ENCODE measurements at regions not wholly inside any gene's neighbourhood (a gene's known extent, or its start where the extent isn't known, plus 50 kb on each side); places are given as distances from the start of the nearest gene placed in this dataset.
"Not testable (repeated sequence)": the region's sequence is repeated elsewhere in the genome, so short reads cannot be mapped to it uniquely, and the experiment has no call there.

- not testable (repeated sequence) for DNase-seq (ENCODE audit: low read depth in 2 of 2)
Observed at GRCh38 chr14:105751291-105751751, 224.9 kb downstream of the TMEM121 start.

- DNase-seq (ENCODE audit: low read depth in 2 of 2): not testable (repeated sequence)
Observed at GRCh38 chr14:105752420-105752819, 226.0 kb downstream of the TMEM121 start.

GRCh38 chr14:105760691-105761344, 234.4 kb downstream of the TMEM121 start:
- no peak for DNase-seq (ENCODE audit: low read depth in 2 of 2)

- not testable (repeated sequence) for DNase-seq (ENCODE audit: low read depth in 2 of 2)
Observed at GRCh38 chr14:105761345-105761740, 235.0 kb downstream of the TMEM121 start.

DNA sequence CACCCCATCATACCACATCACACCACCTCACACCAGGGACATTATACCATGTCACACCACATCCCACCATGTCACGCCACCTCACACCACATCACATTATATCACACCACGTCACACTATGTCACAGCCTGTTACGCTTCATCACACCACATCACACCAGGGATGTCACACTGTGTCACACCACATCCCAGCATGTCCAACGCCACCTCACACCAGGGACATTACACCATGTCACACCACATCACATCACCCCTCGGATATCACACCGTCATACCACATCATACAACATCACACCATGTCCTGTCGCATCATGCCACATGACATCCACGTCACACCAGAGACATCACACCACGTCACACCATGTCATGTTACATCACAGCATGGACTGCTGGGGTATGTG, 235.5 kb downstream of the TMEM121 start:
- no peak for DNase-seq (ENCODE audit: low read depth in 2 of 2)

GRCh38 chr14:105762262-105762661, 235.9 kb downstream of the TMEM121 start:
- DNase-seq (ENCODE audit: low read depth in 2 of 2): not testable (repeated sequence)

GRCh38 chr14:105764254-105764901, 238.0 kb downstream of the TMEM121 start:
- DNase-seq (ENCODE audit: low read depth in 2 of 2): not testable (repeated sequence)

DNA sequence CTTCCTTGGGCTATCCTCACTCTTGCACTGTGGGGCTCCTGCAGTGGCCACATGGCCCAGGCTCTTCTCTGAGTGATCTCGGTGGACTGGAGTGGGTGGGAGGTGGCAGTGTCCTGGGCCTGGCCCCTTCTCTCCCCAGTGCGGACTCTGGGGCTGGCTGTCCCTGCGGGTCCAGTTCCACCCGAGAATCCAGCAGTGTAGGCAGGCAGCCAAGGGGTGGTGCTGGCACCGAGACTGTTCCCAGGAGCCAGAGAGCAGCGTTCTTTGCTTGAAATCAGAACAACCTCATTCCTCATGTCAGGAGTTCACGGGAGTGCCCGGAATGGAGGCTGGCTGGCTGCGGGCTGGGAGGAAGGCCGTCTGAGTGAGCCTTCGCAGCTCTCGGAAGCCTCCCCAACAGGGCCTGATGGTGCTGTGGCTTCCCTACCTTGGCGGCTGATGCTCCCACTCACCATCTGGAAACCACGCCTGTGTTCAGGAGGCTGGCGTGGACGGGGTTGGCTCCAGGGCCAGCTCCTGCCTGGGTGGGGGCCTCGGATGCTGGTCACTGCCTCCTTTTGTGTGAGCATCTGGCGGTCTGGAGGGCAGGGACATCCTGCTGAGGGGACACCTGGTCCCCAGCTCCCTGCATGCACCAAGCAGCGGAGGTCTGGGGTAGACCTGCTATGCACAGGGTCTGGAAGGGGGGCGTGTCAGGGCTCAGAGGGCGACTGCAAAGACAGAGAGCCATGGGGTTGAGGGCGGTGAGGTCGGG, 238.9 kb downstream of the TMEM121 start:
- not testable (repeated sequence) for DNase-seq (ENCODE audit: low read depth in 2 of 2)

DNA sequence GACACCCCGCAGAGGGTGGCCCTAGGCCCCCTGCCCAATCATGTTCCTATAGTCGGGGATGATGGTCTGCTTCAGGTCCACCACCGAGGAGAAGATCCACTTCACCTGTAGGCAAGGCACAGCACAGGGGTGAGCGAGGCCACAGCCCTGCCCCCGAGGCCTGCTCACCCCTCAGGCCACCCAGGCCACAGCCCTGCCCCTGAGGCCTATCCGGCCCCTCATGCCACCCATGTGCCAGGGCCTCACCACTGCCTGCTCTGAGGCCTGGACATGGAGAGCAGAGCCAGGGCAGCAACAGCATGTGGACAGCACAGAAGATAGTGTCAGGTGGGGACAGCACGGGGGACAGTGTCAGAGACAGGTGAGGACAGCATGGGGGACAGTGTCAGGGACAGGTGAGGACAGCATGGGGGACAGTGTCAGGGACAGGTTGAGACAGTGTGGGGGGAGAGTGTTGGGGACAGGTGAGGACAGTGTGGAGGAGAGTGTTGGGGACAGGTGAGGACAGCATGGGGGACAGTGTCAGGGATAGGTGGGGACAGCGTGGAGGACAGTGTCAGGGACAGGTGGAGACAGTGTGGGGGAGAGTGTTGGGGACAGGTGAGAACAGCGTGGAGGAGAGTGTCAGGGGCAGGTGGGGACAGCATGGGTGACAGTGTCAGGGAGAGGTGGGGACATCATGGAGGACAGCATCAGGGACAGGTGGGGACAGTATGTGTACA, 239.7 kb downstream of the TMEM121 start:
- DNase-seq (ENCODE audit: low read depth in 2 of 2): no peak

DNA sequence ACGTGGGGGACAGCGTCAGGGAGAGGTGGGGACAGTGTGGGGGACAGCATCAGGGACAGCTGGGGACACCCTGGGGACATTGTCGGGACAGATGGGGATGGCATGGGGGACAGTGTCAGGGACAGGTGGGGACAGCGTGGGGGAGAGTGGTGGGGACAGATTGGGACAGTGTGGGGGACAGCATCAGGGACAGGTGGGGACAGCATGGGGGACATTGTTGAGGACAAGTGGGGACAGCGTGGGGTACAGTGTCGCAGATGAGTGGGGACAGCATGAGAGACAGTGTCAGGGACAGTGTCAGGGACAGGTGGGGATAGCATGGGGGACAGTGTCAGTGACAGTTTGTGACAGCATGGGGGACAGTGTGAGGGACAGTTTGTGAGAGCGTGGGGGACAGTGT, 240.9 kb downstream of the TMEM121 start:
- DNase-seq (ENCODE audit: low read depth in 2 of 2): no peak

DNA sequence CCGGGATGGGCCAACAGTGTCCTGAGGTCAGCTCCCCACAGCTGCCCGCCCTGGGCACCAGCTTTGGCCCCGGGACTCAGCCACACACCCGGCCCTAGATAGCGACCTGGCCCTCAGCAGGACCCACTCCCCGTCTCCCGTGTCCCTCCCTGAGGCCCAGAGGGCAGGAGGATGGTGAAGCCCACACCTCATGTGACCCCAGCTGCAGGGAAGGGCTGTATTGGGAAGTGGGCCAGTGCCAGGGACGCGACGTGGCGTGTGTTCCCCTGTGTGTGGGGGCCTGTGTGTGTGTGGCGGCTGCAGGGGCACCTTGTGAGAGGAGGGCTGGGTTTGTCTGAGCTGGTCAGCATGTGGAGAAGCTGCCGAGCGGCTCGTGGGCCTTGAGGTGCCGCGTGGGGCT, 241.7 kb downstream of the TMEM121 start:
- not testable (repeated sequence) for DNase-seq (ENCODE audit: low read depth in 2 of 2)

- not testable (repeated sequence) for DNase-seq (ENCODE audit: low read depth in 2 of 2)
Observed at GRCh38 chr14:105769061-105769730, 242.8 kb downstream of the TMEM121 start.

DNA sequence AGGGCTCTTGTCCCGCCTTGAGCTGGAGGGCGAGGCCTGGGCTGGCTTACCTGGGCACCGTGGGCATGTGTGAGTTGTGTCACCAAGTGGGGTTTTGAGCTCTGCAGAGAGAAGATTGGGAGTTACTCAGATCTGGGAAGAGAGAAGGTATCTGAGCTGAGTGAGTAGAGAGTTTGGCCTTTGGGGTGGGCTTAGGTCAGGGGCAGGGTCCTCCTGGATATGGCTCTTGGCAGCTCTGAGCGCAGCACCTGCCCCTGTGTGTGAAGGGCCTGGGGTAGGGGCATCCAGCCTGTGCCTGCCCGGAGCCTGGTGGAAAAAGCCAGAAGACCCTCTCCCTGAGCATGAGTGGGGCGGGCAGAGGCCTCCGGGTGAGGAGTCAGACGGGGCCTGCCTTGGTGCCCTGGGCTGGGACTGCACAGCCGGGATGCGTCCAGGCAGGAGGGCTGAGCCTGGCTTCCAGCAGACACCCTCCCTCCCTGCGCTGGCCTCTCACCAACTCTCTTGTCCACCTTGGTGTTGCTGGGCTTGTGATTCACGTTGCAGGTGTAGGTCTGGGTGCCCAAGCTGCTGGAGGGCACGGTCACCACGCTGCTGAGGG, 244.3 kb downstream of the TMEM121 start:
- DNase-seq (ENCODE audit: low read depth in 2 of 2): not testable (repeated sequence)

DNA sequence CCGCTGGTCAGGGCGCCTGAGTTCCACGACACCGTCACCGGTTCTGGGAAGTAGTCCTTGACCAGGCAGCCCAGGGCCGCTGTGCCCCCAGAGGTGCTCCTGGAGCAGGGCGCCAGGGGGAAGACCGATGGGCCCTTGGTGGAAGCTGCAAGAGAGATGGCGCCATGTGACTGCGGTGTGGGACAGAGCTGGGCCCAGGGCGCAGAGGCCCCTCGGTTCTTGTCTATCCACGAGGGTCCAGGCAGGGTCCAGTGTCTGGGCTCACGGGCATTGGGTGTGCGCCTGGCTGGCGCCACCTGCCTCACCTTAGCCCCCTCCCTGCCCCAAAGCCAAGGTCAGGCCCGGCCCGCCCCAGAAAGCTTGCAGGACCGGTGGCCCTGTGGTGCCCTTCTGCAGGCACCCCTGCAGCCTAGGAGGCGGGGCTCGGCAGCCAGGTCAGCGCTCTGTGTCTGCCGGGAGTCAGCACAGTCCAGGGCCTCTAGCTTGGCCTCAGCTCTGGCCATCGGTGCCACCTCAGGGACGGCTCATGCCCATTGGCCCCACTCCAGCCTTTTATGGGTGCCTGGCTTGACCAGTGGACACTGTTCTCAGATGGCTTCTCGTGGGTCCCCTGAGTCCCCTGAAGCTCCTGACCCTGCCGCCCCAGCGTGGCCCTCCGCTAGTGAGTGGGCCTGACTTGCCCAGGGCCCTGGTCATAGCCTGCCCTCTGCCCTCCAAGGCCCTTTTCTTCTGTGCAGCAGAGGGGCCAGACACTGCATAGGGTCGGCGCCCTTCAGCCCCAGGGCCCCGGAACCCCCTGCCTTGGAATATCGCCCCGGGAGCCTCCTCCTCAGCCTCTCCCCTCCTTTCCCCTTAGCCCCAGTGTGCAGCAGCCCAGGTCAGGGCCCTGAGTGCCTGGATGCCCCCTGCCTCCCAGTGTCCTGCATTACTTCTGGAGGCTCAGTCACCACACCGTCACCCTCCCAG, 245.2 kb downstream of the TMEM121 start:
- not testable (repeated sequence) for DNase-seq (ENCODE audit: low read depth in 2 of 2)

DNA sequence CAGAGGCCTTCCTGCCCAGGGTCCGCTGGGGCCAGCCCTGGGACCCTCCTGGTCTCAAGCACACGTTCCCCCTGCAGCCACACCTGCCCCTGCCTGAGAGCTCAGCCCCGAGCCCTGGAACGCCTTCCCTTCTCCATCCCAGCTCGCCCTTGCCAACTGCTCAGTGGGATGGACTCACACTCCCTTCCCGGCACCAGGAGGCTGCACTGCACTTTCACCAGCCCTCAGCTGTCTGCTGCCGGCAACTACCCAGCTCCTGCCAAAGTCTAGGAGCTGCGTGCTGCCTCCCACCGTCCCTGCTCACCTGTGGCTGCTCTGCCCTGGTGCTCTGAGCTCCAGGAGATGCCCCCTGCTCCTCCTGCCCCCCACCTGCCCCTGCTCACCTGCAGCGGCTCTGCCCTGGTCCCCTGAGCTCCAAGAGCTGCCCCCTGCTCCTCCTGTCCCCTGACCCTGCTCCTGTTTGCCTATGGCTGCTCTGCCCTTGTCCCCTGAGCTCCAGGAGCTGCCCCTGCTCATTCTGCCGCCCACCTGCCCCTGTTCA, 246.4 kb downstream of the TMEM121 start:
- DNase-seq (ENCODE audit: low read depth in 2 of 2): not testable (repeated sequence)

DNA sequence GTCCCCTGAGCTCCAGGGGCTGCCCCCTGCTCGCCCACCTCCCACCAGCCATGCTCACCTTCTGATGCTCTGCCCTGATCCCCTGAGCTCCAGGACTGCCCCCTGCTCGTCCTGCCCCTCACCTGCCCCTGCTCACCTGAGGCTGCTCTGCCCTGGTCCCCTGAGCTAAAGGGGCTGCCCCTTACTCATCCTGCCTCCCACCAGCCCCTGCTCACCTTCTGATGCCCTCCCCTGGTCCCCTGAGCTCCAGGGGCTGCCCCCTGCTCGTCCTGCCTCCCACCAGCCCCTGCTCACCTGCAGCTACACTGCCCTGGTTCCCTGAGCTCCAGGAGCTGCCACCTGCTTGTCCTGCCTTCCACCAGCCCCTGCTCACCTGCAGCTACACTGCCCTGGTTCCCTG, 247.2 kb downstream of the TMEM121 start:
- DNase-seq (ENCODE audit: low read depth in 2 of 2): no peak

DNA sequence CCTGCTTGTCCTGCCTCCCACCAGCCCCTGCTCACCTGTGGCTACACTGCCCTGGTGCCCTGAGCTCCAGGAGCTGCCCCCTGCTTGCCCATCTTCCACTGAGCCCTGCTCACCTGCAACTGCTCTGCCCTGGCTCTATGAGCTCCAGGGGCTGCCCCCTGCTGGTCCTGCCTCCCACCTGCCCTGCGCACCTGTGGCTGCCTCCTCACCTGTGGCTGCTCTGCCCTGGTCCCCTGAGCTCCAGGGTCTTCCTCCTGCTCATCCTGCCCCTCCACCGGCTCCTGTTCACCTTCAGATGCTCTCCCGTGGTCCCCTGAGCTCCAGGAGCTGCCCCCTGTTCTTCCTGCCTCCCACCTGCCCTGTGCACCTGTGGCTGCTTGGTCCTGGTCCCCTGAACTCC, 247.6 kb downstream of the TMEM121 start:
- DNase-seq (ENCODE audit: low read depth in 2 of 2): no peak

- DNase-seq (ENCODE audit: low read depth in 2 of 2): not testable (repeated sequence)
Observed at GRCh38 chr14:105774585-105775348, 248.4 kb downstream of the TMEM121 start.
